ENCODE measurements at regions not wholly inside any gene's neighbourhood (a gene's known extent, or its start where the extent isn't known, plus 50 kb on each side); places are given as distances from the start of the nearest gene placed in this dataset.

GRCh38 chr9:1354086-1354485 lies 303.9 kb downstream of the DMRT2 start:
- no peak for TF ChIP-seq CTCF (IDR thresholded peaks at IDR 0.05; ENCODE audit: insufficient read depth, low read depth, low read length, missing control alignments)
- H3K4me3 ChIP-seq (ENCODE audit: low read depth, low read length) = no peak overlapping the region
- no peak for DNase-seq (ENCODE audit: low read depth)

DNA sequence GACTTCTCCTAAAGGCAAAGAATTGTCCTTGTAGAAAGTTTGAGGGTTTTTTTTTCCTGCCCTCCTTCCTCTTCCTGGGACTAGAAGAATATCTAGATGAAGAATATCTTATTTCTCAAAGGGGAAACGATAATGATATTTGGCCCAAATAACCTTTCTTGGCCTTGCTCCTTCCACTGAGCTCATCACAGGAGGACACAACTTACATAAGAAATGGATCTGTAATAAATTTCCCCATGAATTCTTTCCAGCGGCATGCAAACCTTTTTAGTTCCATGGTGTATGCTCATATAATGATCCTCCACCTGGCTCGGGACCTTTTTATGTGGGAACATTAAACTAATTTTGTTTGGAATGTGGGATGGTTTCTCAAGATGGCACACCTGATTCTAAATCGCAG lies 304.4 kb downstream of the DMRT2 start:
- no peak overlapping the region for H3K4me3 ChIP-seq (ENCODE audit: low read depth, low read length)
- no peak for DNase-seq (ENCODE audit: low read depth)
- TF ChIP-seq CTCF (IDR thresholded peaks at IDR 0.05; ENCODE audit: insufficient read depth, low read depth, low read length, missing control alignments) = no peak

DNA sequence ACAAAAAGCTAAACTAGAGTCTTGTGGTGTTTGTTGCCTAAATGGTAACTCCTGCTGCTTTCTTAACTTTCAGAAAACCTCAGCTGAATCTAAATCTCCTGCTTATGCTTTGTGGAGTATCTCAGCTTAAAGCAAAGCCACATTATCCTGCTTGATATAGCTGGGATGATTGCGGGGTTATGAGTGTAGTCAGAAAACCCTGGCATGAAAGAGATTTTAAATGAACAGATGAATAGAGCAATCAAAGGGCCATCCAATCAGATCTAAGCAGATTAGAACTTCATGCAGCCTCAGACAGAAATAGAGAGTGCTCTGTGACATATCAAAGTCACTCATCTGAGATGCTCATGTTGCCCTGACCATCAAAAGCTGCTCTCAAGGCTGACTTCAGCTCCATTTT lies 305.5 kb downstream of the DMRT2 start:
- no peak overlapping the region for H3K4me3 ChIP-seq (ENCODE audit: low read depth, low read length)
- no peak for TF ChIP-seq CTCF (IDR thresholded peaks at IDR 0.05; ENCODE audit: insufficient read depth, low read depth, low read length, missing control alignments)
- no peak for DNase-seq (ENCODE audit: low read depth)

- no peak for DNase-seq (ENCODE audit: low read depth)
- H3K4me3 ChIP-seq (ENCODE audit: low read depth, low read length) = no peak overlapping the region
- TF ChIP-seq CTCF (IDR thresholded peaks at IDR 0.05; ENCODE audit: insufficient read depth, low read depth, low read length, missing control alignments) = no peak
Observed at GRCh38 chr9:1362845-1363244, 312.7 kb downstream of the DMRT2 start.

GRCh38 chr9:1366276-1366675 lies 316.1 kb downstream of the DMRT2 start:
- TF ChIP-seq CTCF (IDR thresholded peaks at IDR 0.05; ENCODE audit: insufficient read depth, low read depth, low read length, missing control alignments) = no peak
- H3K4me3 ChIP-seq (ENCODE audit: low read depth, low read length) = no peak overlapping the region
- peak; percentile 17 for DNase-seq (ENCODE audit: low read depth)

GRCh38 chr9:1369297-1369696 lies 319.1 kb downstream of the DMRT2 start:
- DNase-seq (ENCODE audit: low read depth) = no peak
- no peak overlapping the region for H3K4me3 ChIP-seq (ENCODE audit: low read depth, low read length)
- no peak for TF ChIP-seq CTCF (IDR thresholded peaks at IDR 0.05; ENCODE audit: insufficient read depth, low read depth, low read length, missing control alignments)

DNA sequence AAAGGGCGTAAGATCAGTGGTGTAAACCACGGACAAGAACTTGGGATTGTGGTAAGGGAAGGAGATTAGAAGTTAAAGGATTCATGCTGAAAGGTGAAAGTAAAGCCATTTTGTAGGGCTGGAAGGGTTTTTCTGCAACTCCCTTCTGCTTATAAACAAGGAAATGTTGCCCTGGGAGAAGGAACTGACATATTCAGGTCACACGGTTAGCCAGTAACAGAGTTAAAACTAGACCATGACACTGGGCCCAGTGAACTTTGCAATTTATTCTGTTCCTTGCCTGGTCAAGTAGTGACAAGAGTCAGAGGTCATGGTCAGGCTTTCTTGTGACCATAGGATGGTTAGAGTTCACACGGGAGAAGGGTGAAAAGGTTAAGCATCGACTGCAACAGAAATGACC lies 323.3 kb downstream of the DMRT2 start:
- DNase-seq (ENCODE audit: low read depth) = no peak
- H3K4me3 ChIP-seq (ENCODE audit: low read depth, low read length) = no peak overlapping the region
- TF ChIP-seq CTCF (IDR thresholded peaks at IDR 0.05; ENCODE audit: insufficient read depth, low read depth, low read length, missing control alignments) = no peak
